ENCODE measurements at regions not wholly inside any gene's neighbourhood (a gene's known extent, or its start where the extent isn't known, plus 50 kb on each side); places are given as distances from the start of the nearest gene placed in this dataset.

- TF ChIP-seq, protein P1, sequence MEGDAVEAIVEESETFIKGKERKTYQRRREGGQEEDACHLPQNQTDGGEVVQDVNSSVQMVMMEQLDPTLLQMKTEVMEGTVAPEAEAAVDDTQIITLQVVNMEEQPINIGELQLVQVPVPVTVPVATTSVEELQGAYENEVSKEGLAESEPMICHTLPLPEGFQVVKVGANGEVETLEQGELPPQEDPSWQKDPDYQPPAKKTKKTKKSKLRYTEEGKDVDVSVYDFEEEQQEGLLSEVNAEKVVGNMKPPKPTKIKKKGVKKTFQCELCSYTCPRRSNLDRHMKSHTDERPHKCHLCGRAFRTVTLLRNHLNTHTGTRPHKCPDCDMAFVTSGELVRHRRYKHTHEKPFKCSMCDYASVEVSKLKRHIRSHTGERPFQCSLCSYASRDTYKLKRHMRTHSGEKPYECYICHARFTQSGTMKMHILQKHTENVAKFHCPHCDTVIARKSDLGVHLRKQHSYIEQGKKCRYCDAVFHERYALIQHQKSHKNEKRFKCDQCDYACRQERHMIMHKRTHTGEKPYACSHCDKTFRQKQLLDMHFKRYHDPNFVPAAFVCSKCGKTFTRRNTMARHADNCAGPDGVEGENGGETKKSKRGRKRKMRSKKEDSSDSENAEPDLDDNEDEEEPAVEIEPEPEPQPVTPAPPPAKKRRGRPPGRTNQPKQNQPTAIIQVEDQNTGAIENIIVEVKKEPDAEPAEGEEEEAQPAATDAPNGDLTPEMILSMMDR (IDR thresholded peaks at IDR 0.05) = no peak
- no peak for TF ChIP-seq POLR2A (IDR thresholded peaks at IDR 0.05)
These were observed 97.8 kb upstream of the AKAP13 start for GRCh38 chr15:85282504-85283115.

Measured in uterus (tissue), 2 donors.